Keratinocyte (primary cell): ENCODE measurements at regions not wholly inside any gene's neighbourhood (a gene's known extent, or its start where the extent isn't known, plus 50 kb on each side); places are given as distances from the start of the nearest gene placed in this dataset.

Experiments
- DNase-seq: peaks from one replicate; pipeline ENCODE4 v3.0.0-alpha.2; 2011; ENCODE audit warnings: low read depth, missing footprints, low spot score
- FAIRE-seq: peaks from 2 replicates; lab custom pipeline; 2011; peaks lifted over from hg19 to GRCh38; lab: Jason Lieb, UNC
- H2AFZ ChIP-seq: 2 replicates; pipeline ENCODE4 v1.6.0; 2012; ENCODE audit warnings: low read length, control low read depth, inconsistent platforms; ENCODE audit not compliant: control insufficient read depth
- H3K27ac ChIP-seq: 2 replicates; pipeline ENCODE4 v1.5.1; 2011; ENCODE audit warnings: low read length; ENCODE audit not compliant: control insufficient read depth, insufficient read depth
- H3K27me3 ChIP-seq: 3 replicates; pipeline ENCODE4 v1.6.0; 2011; ENCODE audit warnings: low read length; ENCODE audit not compliant: control insufficient read depth, insufficient read depth; ENCODE audit errors: extremely low read depth
- H3K36me3 ChIP-seq, 2 experiments: 2 replicates in 1 of 2; 3 replicates in 1 of 2; pipeline ENCODE4 v1.5.1; 2011; ENCODE audit warnings: low read length in 2 of 2, mild to moderate bottlenecking in 1 of 2; ENCODE audit not compliant: control insufficient read depth in 2 of 2, insufficient read depth in 2 of 2; ENCODE audit errors: extremely low read depth in 1 of 2
- H3K4me1 ChIP-seq: 3 replicates; pipeline ENCODE4 v1.5.1; 2011; ENCODE audit warnings: low read length; ENCODE audit not compliant: control insufficient read depth, insufficient read depth; ENCODE audit errors: extremely low read depth
- H3K4me2 ChIP-seq: 3 replicates; pipeline ENCODE4 v1.6.0; 2011; ENCODE audit warnings: low read depth, low read length; ENCODE audit not compliant: control insufficient read depth, insufficient read depth; ENCODE audit errors: extremely low read depth
- H3K4me3 ChIP-seq, 3 experiments: fragments of 200-600 bp in 1 of 3; sonication (generic) in 1 of 3; 2 replicates in 2 of 3; 3 replicates in 1 of 3; pipeline ENCODE4 v1.5.1; 2011 to 2016; ENCODE audit warnings: low read length in 3 of 3, mild to moderate bottlenecking in 3 of 3, control low read depth in 2 of 3, inconsistent platforms in 1 of 3, low read depth in 1 of 3, mixed read lengths in 1 of 3, mixed run types in 1 of 3, moderate library complexity in 1 of 3; ENCODE audit not compliant: control insufficient read depth in 2 of 3, insufficient read depth in 2 of 3; ENCODE audit errors: extremely low read depth in 1 of 3
- H3K79me2 ChIP-seq: 2 replicates; pipeline ENCODE4 v1.6.0; 2012; ENCODE audit warnings: low read length; ENCODE audit not compliant: control insufficient read depth, insufficient read depth
- H3K9ac ChIP-seq: 3 replicates; pipeline ENCODE4 v1.6.0; 2011; ENCODE audit warnings: low read length; ENCODE audit not compliant: control insufficient read depth, insufficient read depth; ENCODE audit errors: extremely low read depth
- H3K9me1 ChIP-seq: 3 replicates; pipeline ENCODE4 v1.6.0; 2011; ENCODE audit warnings: low read length; ENCODE audit not compliant: control insufficient read depth, insufficient read depth; ENCODE audit errors: extremely low read depth
- H3K9me3 ChIP-seq: 2 replicates; pipeline ENCODE4 v1.5.1; 2012; ENCODE audit warnings: low read depth, low read length; ENCODE audit not compliant: control insufficient read depth
- H4K20me1 ChIP-seq: 3 replicates; pipeline ENCODE4 v1.6.0; 2011; ENCODE audit warnings: low read length; ENCODE audit not compliant: control insufficient read depth, insufficient read depth; ENCODE audit errors: extremely low read depth
- CTCF ChIP-seq, 3 experiments: IDR thresholded peaks in 1 of 3; conservative IDR thresholded peaks in 1 of 3; optimal IDR thresholded peaks in 1 of 3; 2 replicates in 2 of 3; 3 replicates in 1 of 3; pipeline versions ENCODE3 to v1.5.1; 2011; ENCODE audit warnings: low read length in 3 of 3, mild to moderate bottlenecking in 3 of 3, moderate library complexity in 2 of 3, control low read depth in 1 of 3, inconsistent platforms in 1 of 3; ENCODE audit not compliant: insufficient read depth in 2 of 3; ENCODE audit errors: extremely low read depth in 1 of 3
- EZH2 ChIP-seq: IDR thresholded peaks from one replicate; pipeline ENCODE4 v1.6.1; 2012; ENCODE audit warnings: inconsistent platforms, mild to moderate bottlenecking, low read length, moderate library complexity
- dilution Hi-C: fragments of 300-500 bp; cut with MboI; formaldehyde crosslinking; loops from one replicate; pipeline ENCODE4 v1.7.0; 2020; ENCODE audit warnings: low sequenced_read_pairs; ENCODE audit not compliant: extremely low pct_ligation_motif_present

- H3K27ac ChIP-seq = no peak overlapping the region
- H3K4me3 ChIP-seq = no peak overlapping the region
- H4K20me1 ChIP-seq = no peaks in the 10 kb centered on the region
- no peak for FAIRE-seq
- no peaks in the 10 kb centered on the region for H3K27me3 ChIP-seq
- no peaks in the 10 kb centered on the region for H3K36me3 ChIP-seq
- no peak overlapping the region for H3K9ac ChIP-seq
- no peaks in the 10 kb centered on the region for H3K9me1 ChIP-seq
- no peak overlapping the region for H2AFZ ChIP-seq
- H3K4me2 ChIP-seq = no peak overlapping the region
- DNase-seq = no peak
- no peaks in the 10 kb centered on the region for H3K79me2 ChIP-seq
- TF ChIP-seq EZH2 (no peak), CTCF (optimal IDR thresholded peaks at IDR 0.05 in 1 of 3, IDR thresholded peaks at IDR 0.05 in 1 of 3, conservative IDR thresholded peaks at IDR 0.05 in 1 of 3; ENCODE audit: extremely low read depth in 1 of 3, insufficient read depth in 2 of 3, low read length in 3 of 3) (no peak)
- dilution Hi-C loops = no loop called here
- no peaks in the 10 kb centered on the region for H3K4me1 ChIP-seq
- no peaks in the 10 kb centered on the region for H3K9me3 ChIP-seq
Observed at GRCh38 chr2:62379566-62379965, 126.4 kb downstream of the TMEM17 start.

GRCh38 chr2:62375113-62375420, 130.9 kb downstream of the TMEM17 start:
- Histone ChIP-seq H3K9ac (no peak overlapping the region), H3K4me2 (no peak overlapping the region), H3K9me1 (no peaks in the 10 kb centered on the region), H3K79me2 (no peaks in the 10 kb centered on the region), H3K4me1 (no peaks in the 10 kb centered on the region), H3K36me3 (no peaks in the 10 kb centered on the region), H4K20me1 (no peaks in the 10 kb centered on the region), H3K27ac (no peak overlapping the region), H2AFZ (no peak overlapping the region), H3K27me3 (no peaks in the 10 kb centered on the region), H3K9me3 (peaks cover 5% of the 10 kb centered on the region), H3K4me3 (no peak overlapping the region)
- FAIRE-seq = no peak
- no peak for TF ChIP-seq CTCF (optimal IDR thresholded peaks at IDR 0.05 in 1 of 3, IDR thresholded peaks at IDR 0.05 in 1 of 3, conservative IDR thresholded peaks at IDR 0.05 in 1 of 3; ENCODE audit: extremely low read depth in 1 of 3, insufficient read depth in 2 of 3, low read length in 3 of 3)
- no peak for TF ChIP-seq EZH2
- dilution Hi-C loops = no loop called here
- DNase-seq = no peak
